Mesendoderm (in vitro differentiated cells): ENCODE measurements at regions not wholly inside any gene's neighbourhood (a gene's known extent, or its start where the extent isn't known, plus 50 kb on each side); places are given as distances from the start of the nearest gene placed in this dataset.

Experiments
- DNase-seq: peaks from one replicate; pipeline ENCODE4 v3.0.0; 2013
- H2AK5ac ChIP-seq: 2 replicates; pipeline ENCODE4 v1.6.1; 2013; ENCODE audit warnings: low read length, inconsistent platforms
- H2BK120ac ChIP-seq: 2 replicates; pipeline ENCODE4 v1.6.1; 2013; ENCODE audit warnings: low read depth, mild to moderate bottlenecking, low read length, moderate library complexity, mixed read lengths
- H2BK15ac ChIP-seq: replicated peaks from 2 replicates; pipeline ENCODE4 v1.6.1; 2013; ENCODE audit warnings: low read depth, mild to moderate bottlenecking, moderate library complexity
- H2BK5ac ChIP-seq: 2 replicates; pipeline ENCODE4 v1.6.1; 2013; ENCODE audit warnings: low read length, inconsistent platforms
- H3K18ac ChIP-seq: 2 replicates; pipeline ENCODE4 v1.6.1; 2013; ENCODE audit warnings: mild to moderate bottlenecking, low read length, mixed read lengths
- H3K23ac ChIP-seq: one replicate; pipeline ENCODE4 v1.6.1; 2013; ENCODE audit warnings: low read length
- H3K27ac ChIP-seq: 2 replicates; pipeline ENCODE4 v1.5.1; 2013; ENCODE audit warnings: low read depth, mild to moderate bottlenecking, inconsistent platforms, low read length, moderate library complexity
- H3K27me3 ChIP-seq: 2 replicates; pipeline ENCODE4 v1.6.1; 2013; ENCODE audit warnings: low read length, control low read depth, mild to moderate bottlenecking, inconsistent platforms; ENCODE audit not compliant: insufficient read depth, poor library complexity
- H3K36me3 ChIP-seq: 2 replicates; pipeline ENCODE4 v1.6.1; 2013; ENCODE audit warnings: low read length, inconsistent platforms; ENCODE audit not compliant: control insufficient read depth, insufficient read depth
- H3K4ac ChIP-seq: one replicate; pipeline ENCODE4 v1.6.1; 2013; ENCODE audit warnings: low read depth, mild to moderate bottlenecking, low read length, moderate library complexity
- H3K4me1 ChIP-seq: 2 replicates; pipeline ENCODE4 v1.6.1; 2013; ENCODE audit warnings: low read depth, low read length, inconsistent platforms; ENCODE audit not compliant: control insufficient read depth
- H3K4me2 ChIP-seq: 2 replicates; pipeline ENCODE4 v1.6.1; 2013; ENCODE audit warnings: low read length
- H3K4me3 ChIP-seq: 2 replicates; pipeline ENCODE4 v1.5.1; 2013; ENCODE audit warnings: mild to moderate bottlenecking, low read length
- H3K56ac ChIP-seq: one replicate; pipeline ENCODE4 v1.6.1; 2013; ENCODE audit warnings: low read length
- H3K79me1 ChIP-seq: 2 replicates; pipeline ENCODE4 v1.6.1; 2013; ENCODE audit warnings: low read length, inconsistent platforms
- H3K79me2 ChIP-seq: 2 replicates; pipeline ENCODE4 v1.6.1; 2013; ENCODE audit warnings: mild to moderate bottlenecking, low read length; ENCODE audit not compliant: control insufficient read depth, insufficient read depth
- H3K9ac ChIP-seq: 2 replicates; pipeline ENCODE4 v1.6.1; 2013; ENCODE audit warnings: low read length, inconsistent platforms
- H4K5ac ChIP-seq: one replicate; pipeline ENCODE4 v1.6.1; 2013; ENCODE audit warnings: low read length
- H4K8ac ChIP-seq: one replicate; pipeline ENCODE4 v1.6.1; 2013; ENCODE audit warnings: low read depth, mild to moderate bottlenecking, control low read depth, low read length, moderate library complexity
- WGBS: extraction: QIAGEN DNeasy Blood & Tissue Kit; methylation state at CpG from one replicate; pipeline ENCODE4 v1.1.7; 2013; ENCODE audit warnings: low lambda C conversion rate, missing lambda C conversion rate; ENCODE audit not compliant: insufficient coverage; ENCODE audit errors: extremely low coverage; 5-methylcytosine and 5-hydroxymethylcytosine counted together

DNA sequence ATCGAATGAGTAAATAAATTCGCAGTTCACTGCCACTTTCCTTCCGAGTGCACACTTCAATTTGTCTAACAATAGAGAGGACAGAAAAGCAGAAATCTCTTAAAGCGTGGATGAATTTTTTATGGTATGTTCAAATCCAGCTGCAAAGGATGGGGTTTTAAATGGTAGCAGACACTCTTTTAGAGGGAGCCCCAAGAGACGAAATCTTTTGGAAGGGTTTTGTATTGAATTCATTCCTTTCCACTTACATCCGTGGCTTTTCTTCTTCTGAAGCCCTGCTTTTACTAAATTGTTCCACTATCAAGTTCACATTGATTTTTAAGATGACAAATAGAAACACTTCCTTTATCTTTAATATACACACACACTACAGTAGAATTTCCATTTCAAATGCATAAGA lies 680.7 kb downstream of the NR4A2 start:
- H2BK5ac ChIP-seq = no peak overlapping the region
- no peaks in the 10 kb centered on the region for H3K27me3 ChIP-seq
- H3K18ac ChIP-seq = no peak overlapping the region
- no peaks in the 10 kb centered on the region for H3K79me1 ChIP-seq
- no peak overlapping the region for H4K5ac ChIP-seq
- no peak overlapping the region for H2BK15ac ChIP-seq
- no peaks in the 10 kb centered on the region for H3K4me1 ChIP-seq
- no peak for DNase-seq
- H3K4ac ChIP-seq = no peak overlapping the region
- no peak overlapping the region for H4K8ac ChIP-seq
- H3K4me3 ChIP-seq = no peak overlapping the region
- no peak overlapping the region for H3K27ac ChIP-seq
- H3K23ac ChIP-seq = no peak overlapping the region
- no peak overlapping the region for H2AK5ac ChIP-seq
- no peak overlapping the region for H2BK120ac ChIP-seq
- no CpG with 5 or more reads among the region's 6 CpGs for WGBS
- H3K56ac ChIP-seq = no peak overlapping the region
- no peak overlapping the region for H3K9ac ChIP-seq
- no peak overlapping the region for H3K4me2 ChIP-seq
- no peaks in the 10 kb centered on the region for H3K79me2 ChIP-seq
- H3K36me3 ChIP-seq = no peaks in the 10 kb centered on the region

DNA sequence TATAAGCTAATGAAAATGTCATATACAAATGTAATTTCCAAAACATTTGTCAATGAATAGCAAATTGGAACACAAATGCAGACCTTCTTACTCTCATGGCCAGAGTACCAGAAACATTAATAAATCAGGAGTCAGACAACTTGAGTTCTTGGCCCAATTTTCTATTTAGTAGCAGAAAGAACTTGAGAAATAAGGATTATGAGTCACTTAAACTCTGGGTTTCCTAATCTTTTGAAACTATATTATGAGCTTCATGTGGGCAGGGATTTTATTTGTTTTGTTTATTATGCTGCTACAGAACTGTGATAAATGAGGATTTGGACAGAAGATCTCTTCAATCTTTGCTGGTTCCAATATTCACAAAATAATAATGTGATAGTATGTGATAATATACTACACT lies 686.7 kb downstream of the NR4A2 start:
- H3K4me2 ChIP-seq = no peak overlapping the region
- H4K5ac ChIP-seq = no peak overlapping the region
- no peak overlapping the region for H3K9ac ChIP-seq
- H3K79me2 ChIP-seq = no peaks in the 10 kb centered on the region
- no peak overlapping the region for H4K8ac ChIP-seq
- H3K4ac ChIP-seq = no peak overlapping the region
- no peak overlapping the region for H3K27ac ChIP-seq
- H2BK120ac ChIP-seq = no peak overlapping the region
- H2BK15ac ChIP-seq = no peak overlapping the region
- no peak for DNase-seq
- no peak overlapping the region for H2AK5ac ChIP-seq
- no peaks in the 10 kb centered on the region for H3K27me3 ChIP-seq
- no peak overlapping the region for H3K18ac ChIP-seq
- H3K56ac ChIP-seq = no peak overlapping the region
- no peaks in the 10 kb centered on the region for H3K79me1 ChIP-seq
- H3K36me3 ChIP-seq = no peaks in the 10 kb centered on the region
- no peak overlapping the region for H2BK5ac ChIP-seq
- H3K4me1 ChIP-seq = no peaks in the 10 kb centered on the region
- H3K23ac ChIP-seq = no peak overlapping the region
- H3K4me3 ChIP-seq = no peak overlapping the region

- Histone ChIP-seq H2BK5ac (no peak overlapping the region), H3K27ac (no peak overlapping the region), H3K27me3 (no peaks in the 10 kb centered on the region), H3K79me1 (no peaks in the 10 kb centered on the region), H3K56ac (no peak overlapping the region), H4K5ac (no peak overlapping the region), H3K79me2 (no peaks in the 10 kb centered on the region), H3K36me3 (no peaks in the 10 kb centered on the region), H2BK15ac (no peak overlapping the region), H2AK5ac (no peak overlapping the region), H4K8ac (no peak overlapping the region), H3K4me1 (no peaks in the 10 kb centered on the region), H3K18ac (no peak overlapping the region), H2BK120ac (no peak overlapping the region), H3K4ac (no peak overlapping the region), H3K9ac (no peak overlapping the region), H3K23ac (no peak overlapping the region), H3K4me3 (no peak overlapping the region), H3K4me2 (no peak overlapping the region)
- DNase-seq = no peak
- WGBS = no CpG with 5 or more reads among the region's 2 CpGs
Observed at GRCh38 chr2:155643056-155643775, 689.3 kb downstream of the NR4A2 start.

DNA sequence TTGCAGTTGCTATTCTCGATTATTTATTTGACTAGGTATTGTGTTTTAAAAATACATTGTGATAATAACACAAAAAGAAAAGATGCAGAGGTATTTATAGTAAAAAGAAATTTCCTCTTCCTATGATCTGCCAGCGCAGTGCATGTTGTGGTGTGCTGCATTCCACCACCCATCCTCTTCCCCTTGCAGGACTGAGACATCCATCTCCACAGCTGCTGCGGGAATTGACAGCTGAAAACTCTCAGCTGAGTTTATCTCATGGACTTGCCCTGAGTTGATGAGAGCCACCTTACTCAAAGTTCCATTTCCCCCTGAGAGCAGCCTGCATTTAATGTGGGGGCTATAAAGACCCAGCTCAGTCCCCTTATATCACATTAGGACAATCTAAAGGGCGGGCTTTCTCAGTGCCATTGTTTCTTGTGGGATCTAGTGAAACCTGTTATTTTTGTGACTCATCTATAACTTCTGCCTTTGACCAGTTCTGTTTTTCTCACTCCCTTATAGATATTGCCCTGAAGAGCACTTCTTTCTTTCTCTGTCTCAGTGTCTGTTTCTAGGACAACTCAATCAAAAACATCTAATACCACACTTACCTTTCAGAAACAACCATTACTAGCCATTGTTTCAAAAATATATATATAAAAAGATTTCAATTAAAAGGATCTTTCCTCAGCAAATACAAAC lies 698.5 kb downstream of the NR4A2 start:
- H4K8ac ChIP-seq = no peak overlapping the region
- no CpG with 5 or more reads among the region's 4 CpGs for WGBS
- no peaks in the 10 kb centered on the region for H3K36me3 ChIP-seq

DNA sequence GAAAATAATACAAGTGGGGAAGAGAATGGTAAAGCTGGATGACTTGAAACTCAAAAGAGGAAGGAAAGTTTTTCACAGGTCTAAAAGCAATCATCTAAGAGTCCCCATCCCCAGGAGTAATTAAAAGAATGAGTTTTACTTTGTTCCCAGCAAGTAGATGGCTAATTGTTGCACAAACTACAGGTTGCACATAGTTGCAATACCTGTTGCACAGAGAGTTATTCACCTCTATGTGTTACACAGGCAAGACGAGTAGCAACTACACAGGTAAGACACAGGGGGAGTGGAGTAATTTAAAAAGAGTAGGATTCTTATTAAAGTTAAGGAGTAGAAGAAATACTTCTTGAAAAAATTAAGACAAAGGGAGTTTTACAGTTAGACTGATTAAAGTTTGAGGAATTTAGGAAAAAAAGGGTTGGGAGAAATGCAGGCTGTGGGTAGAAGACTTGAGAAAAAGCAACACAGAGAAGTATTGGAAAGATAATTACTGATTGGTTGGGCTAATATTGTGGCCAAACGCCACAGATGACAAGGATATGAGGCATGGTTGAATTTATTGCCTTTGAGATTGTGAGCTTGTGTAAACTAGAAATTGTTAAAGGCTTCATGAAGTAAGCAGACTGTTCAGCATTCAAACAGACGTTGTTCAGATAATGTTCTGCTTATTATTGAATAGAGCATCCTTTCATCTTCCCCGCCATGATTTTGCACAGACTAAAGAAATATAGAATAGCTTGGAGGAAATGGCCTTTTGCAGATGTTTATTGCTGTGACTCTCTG lies 699.3 kb downstream of the NR4A2 start:
- no CpG with 5 or more reads among the region's 4 CpGs for WGBS
- H3K27ac ChIP-seq = no peak overlapping the region
- H3K36me3 ChIP-seq = no peaks in the 10 kb centered on the region
- H3K4ac ChIP-seq = no peak overlapping the region
- H3K18ac ChIP-seq = no peak overlapping the region
- no peaks in the 10 kb centered on the region for H3K4me1 ChIP-seq
- no peak overlapping the region for H3K4me2 ChIP-seq
- no peak overlapping the region for H3K23ac ChIP-seq
- H2BK120ac ChIP-seq = no peak overlapping the region
- H2BK15ac ChIP-seq = no peak overlapping the region
- no peak overlapping the region for H4K8ac ChIP-seq
- H3K4me3 ChIP-seq = no peak overlapping the region
- H3K9ac ChIP-seq = no peak overlapping the region
- no peak overlapping the region for H2BK5ac ChIP-seq
- H3K79me2 ChIP-seq = no peaks in the 10 kb centered on the region
- no peak overlapping the region for H2AK5ac ChIP-seq
- H4K5ac ChIP-seq = no peak overlapping the region
- H3K56ac ChIP-seq = no peak overlapping the region
- DNase-seq = no peak
- H3K27me3 ChIP-seq = no peaks in the 10 kb centered on the region
- H3K79me1 ChIP-seq = no peaks in the 10 kb centered on the region

More for the DNA sequence above, 698.5 kb downstream of the NR4A2 start:
- DNase-seq = no peak
- no peak overlapping the region for H3K27ac ChIP-seq
- H3K23ac ChIP-seq = no peak overlapping the region
- no peak overlapping the region for H2BK120ac ChIP-seq
- H3K79me2 ChIP-seq = no peaks in the 10 kb centered on the region
- H3K4ac ChIP-seq = no peak overlapping the region
- no peak overlapping the region for H3K56ac ChIP-seq
- no peaks in the 10 kb centered on the region for H3K79me1 ChIP-seq
- H3K18ac ChIP-seq = no peak overlapping the region
- H3K27me3 ChIP-seq = no peaks in the 10 kb centered on the region
- H2AK5ac ChIP-seq = no peak overlapping the region
- no peak overlapping the region for H3K4me3 ChIP-seq
- no peaks in the 10 kb centered on the region for H3K4me1 ChIP-seq
- H2BK5ac ChIP-seq = no peak overlapping the region
- no peak overlapping the region for H3K9ac ChIP-seq
- no peak overlapping the region for H2BK15ac ChIP-seq
- H3K4me2 ChIP-seq = no peak overlapping the region
- no peak overlapping the region for H4K5ac ChIP-seq
